HL-60 (cell line): ENCODE measurements at regions not wholly inside any gene's neighbourhood (a gene's known extent, or its start where the extent isn't known, plus 50 kb on each side); places are given as distances from the start of the nearest gene placed in this dataset.

Experiments
- DNase-seq, 2 experiments: peaks; one replicate each; pipeline ENCODE4 v3.0.0-alpha.2; 2010 to 2020; ENCODE audit warnings: low read depth in 1 of 2, low spot score in 1 of 2
- H3K27ac ChIP-seq: fragments of 250-450 bp; sonication (Bioruptor Pico); replicated peaks from 2 replicates; pipeline ENCODE4 v1.5.1; 2020; ENCODE audit warnings: mild to moderate bottlenecking, moderate library complexity
- H3K27me3 ChIP-seq: fragments of 250-450 bp; sonication (Bioruptor Pico); 2 replicates; pipeline ENCODE4 v1.5.1; 2021; ENCODE audit warnings: mild to moderate bottlenecking, moderate library complexity; ENCODE audit not compliant: insufficient read depth, poor library complexity, severe bottlenecking
- H3K4me3 ChIP-seq: replicated peaks from 2 replicates; pipeline ENCODE4 v1.5.1; 2011; ENCODE audit warnings: mild to moderate bottlenecking, control low read depth, low read length; ENCODE audit not compliant: insufficient read depth
- CTCF ChIP-seq: IDR thresholded peaks from one replicate; pipeline ENCODE4 v1.5.1; 2011; ENCODE audit warnings: low read length, control low read depth, inconsistent platforms; ENCODE audit not compliant: insufficient read depth
- GABPA ChIP-seq: IDR thresholded peaks from 2 replicates; pipeline ENCODE4 v1.6.1; 2012; ENCODE audit warnings: low read depth
- POLR2AphosphoS5 ChIP-seq: IDR thresholded peaks from 2 replicates; pipeline ENCODE4 v1.6.1; 2012; ENCODE audit warnings: low read depth
- SPI1 ChIP-seq: IDR thresholded peaks from 2 replicates; pipeline ENCODE4 v1.6.1; 2012; ENCODE audit warnings: low read depth, mild to moderate bottlenecking, borderline replicate concordance
- TF ChIP-seq, protein P1 (sequence below): IDR thresholded peaks from 2 replicates; pipeline ENCODE4 v1.6.1; 2012; ENCODE audit warnings: low read depth; ENCODE audit not compliant: insufficient replicate concordance

DNA sequence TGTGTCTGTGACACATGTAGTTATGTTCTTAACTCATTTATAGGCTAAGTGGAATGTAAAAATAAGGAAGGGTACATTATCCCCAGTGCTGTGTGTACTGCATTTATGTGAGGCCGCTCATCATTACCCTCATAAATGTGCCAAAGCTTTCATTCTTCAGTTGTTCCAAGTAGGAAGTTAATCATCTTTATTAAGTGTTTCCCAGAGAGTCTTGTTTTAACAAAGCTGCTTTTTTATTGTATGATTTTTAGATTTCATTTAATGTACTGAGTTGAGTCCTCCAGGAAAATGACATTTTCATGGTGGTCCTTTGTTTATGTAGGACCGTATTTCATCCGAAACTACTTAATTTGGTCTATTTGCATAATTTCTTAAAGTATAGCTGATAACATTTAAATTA, 379.8 kb downstream of the DLEU7 start:
- Histone ChIP-seq H3K4me3 (no peak overlapping the region), H3K27me3 (no peaks in the 10 kb centered on the region), H3K27ac (no peak overlapping the region)
- DNase-seq: no peak
- TF ChIP-seq, protein P1, sequence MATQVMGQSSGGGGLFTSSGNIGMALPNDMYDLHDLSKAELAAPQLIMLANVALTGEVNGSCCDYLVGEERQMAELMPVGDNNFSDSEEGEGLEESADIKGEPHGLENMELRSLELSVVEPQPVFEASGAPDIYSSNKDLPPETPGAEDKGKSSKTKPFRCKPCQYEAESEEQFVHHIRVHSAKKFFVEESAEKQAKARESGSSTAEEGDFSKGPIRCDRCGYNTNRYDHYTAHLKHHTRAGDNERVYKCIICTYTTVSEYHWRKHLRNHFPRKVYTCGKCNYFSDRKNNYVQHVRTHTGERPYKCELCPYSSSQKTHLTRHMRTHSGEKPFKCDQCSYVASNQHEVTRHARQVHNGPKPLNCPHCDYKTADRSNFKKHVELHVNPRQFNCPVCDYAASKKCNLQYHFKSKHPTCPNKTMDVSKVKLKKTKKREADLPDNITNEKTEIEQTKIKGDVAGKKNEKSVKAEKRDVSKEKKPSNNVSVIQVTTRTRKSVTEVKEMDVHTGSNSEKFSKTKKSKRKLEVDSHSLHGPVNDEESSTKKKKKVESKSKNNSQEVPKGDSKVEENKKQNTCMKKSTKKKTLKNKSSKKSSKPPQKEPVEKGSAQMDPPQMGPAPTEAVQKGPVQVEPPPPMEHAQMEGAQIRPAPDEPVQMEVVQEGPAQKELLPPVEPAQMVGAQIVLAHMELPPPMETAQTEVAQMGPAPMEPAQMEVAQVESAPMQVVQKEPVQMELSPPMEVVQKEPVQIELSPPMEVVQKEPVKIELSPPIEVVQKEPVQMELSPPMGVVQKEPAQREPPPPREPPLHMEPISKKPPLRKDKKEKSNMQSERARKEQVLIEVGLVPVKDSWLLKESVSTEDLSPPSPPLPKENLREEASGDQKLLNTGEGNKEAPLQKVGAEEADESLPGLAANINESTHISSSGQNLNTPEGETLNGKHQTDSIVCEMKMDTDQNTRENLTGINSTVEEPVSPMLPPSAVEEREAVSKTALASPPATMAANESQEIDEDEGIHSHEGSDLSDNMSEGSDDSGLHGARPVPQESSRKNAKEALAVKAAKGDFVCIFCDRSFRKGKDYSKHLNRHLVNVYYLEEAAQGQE: no peak
- no peak for TF ChIP-seq CTCF
- TF ChIP-seq GABPA: no peak
- TF ChIP-seq POLR2AphosphoS5: no peak
- no peak for TF ChIP-seq SPI1

DNA sequence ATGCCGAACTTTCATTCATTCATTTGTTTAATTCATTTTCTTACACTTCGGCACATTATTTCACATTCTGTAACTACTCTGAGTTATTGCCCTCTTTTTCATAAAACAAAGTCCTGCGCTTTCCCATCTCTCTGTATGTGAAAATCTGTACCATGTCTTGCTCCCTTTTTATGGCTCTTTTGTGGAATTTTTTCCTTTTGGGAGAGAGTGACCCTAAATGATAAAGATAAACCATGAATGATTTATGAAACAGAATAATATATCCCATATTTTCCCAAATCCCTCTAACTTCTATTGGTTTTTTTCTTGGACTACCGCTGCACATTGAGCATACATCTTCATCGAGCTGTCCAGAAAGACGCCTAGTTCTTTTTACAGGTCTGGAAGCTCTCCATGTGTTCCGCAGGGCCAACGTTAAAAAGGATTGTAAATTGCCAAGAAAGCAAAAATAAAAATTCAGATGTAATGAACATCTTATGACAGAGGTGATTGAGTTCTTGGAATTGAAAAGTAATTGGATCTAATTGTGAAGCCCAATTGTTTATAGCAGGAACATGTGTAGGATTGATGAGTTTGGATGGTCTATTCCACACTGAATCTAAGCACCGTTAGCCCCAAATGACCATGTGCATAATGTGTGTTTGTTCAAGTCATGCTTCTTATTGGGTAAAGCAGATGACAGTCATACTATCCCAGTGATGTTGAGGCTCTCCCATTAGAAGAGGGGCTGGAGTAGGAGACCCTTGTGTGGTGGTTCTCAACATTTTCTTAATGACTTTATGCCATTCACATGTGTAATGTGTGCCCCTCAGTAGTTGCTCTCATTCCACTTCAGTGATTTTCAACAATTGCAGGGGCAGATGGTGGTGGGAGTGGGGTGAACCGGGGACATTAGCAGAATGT, 378.9 kb downstream of the DLEU7 start:
- H3K4me3 ChIP-seq: no peak overlapping the region
- H3K27me3 ChIP-seq: no peaks in the 10 kb centered on the region
- no peak overlapping the region for H3K27ac ChIP-seq
- DNase-seq: no peak
- no peak for TF ChIP-seq CTCF
- no peak for TF ChIP-seq SPI1
- no peak for TF ChIP-seq POLR2AphosphoS5
- no peak for TF ChIP-seq GABPA
- TF ChIP-seq, protein P1: no peak

- H3K27me3 ChIP-seq: no peaks in the 10 kb centered on the region
- TF ChIP-seq, protein P1: no peak
- TF ChIP-seq POLR2AphosphoS5: no peak
- no peak for TF ChIP-seq GABPA
- TF ChIP-seq SPI1: no peak
- TF ChIP-seq CTCF: no peak
- no peak overlapping the region for H3K4me3 ChIP-seq
- no peak overlapping the region for H3K27ac ChIP-seq
- DNase-seq: no peak
Observed at GRCh38 chr13:50466456-50466855, 377.0 kb downstream of the DLEU7 start.
